ENCODE measurements at regions not wholly inside any gene's neighbourhood (a gene's known extent, or its start where the extent isn't known, plus 50 kb on each side); places are given as distances from the start of the nearest gene placed in this dataset.

GRCh38 chrX:28273736-28274135, 292.5 kb upstream of the DCAF8L1 start:
- Histone ChIP-seq H3K27ac (ENCODE audit: low read length) (no peak overlapping the region), H3K27me3 (ENCODE audit: control insufficient read depth, insufficient read depth, low read length) (no peaks in the 10 kb centered on the region), H3K4me1 (ENCODE audit: control insufficient read depth, insufficient read depth, low read length) (no peaks in the 10 kb centered on the region), H3K9me3 (ENCODE audit: control insufficient read depth, insufficient read depth, low read depth, low read length) (no peaks in the 10 kb centered on the region), H3K4me3 (ENCODE audit: low read depth in 2 of 2, low read length in 2 of 2) (no peak overlapping the region), H3K36me3 (ENCODE audit: control insufficient read depth, insufficient read depth, low read length) (no peaks in the 10 kb centered on the region)
- ChIA-PET POLR2A (no interaction called here), CTCF (no interaction called here)
- TF ChIP-seq POLR2AphosphoS5 (IDR thresholded peaks at IDR 0.05; ENCODE audit: low read depth, low read length) (no peak), CTCF (IDR thresholded peaks at IDR 0.05) (no peak), SIN3A (IDR thresholded peaks at IDR 0.05; ENCODE audit: borderline replicate concordance, insufficient read depth, low read depth, low read length) (no peak), REST (IDR thresholded peaks at IDR 0.05; ENCODE audit: insufficient read depth in 1 of 2, low read depth in 2 of 2, low read length in 1 of 2) (no peak), TCF7L2 (IDR thresholded peaks at IDR 0.05; ENCODE audit: low read depth, low read length) (no peak)
- ATAC-seq (no peak), DNase-seq (ENCODE audit: low read depth, low spot score) (no peak)
- no TSS peak for BruUV-seq (replicated peaks)
- in situ Hi-C loops (cut with HindIII; ENCODE audit: low pct_unique_long_range_greater_than_20kb, low sequenced_read_pairs) (no loop called here), intact Hi-C loops (cut with micrococcal nuclease; ENCODE audit: unreplicated experiment) (no loop called here)

GRCh38 chrX:28246675-28247074, 265.4 kb upstream of the DCAF8L1 start:
- intact Hi-C loops (cut with micrococcal nuclease; ENCODE audit: unreplicated experiment) (no loop called here), in situ Hi-C loops (cut with HindIII; ENCODE audit: low pct_unique_long_range_greater_than_20kb, low sequenced_read_pairs) (no loop called here)
- POLR2A ChIA-PET = no interaction called here
- no peak for TF ChIP-seq SIN3A (IDR thresholded peaks at IDR 0.05; ENCODE audit: borderline replicate concordance, insufficient read depth, low read depth, low read length)
- no peak for TF ChIP-seq TCF7L2 (IDR thresholded peaks at IDR 0.05; ENCODE audit: low read depth, low read length)
- no peak for TF ChIP-seq POLR2AphosphoS5 (IDR thresholded peaks at IDR 0.05; ENCODE audit: low read depth, low read length)
- TF ChIP-seq CTCF (IDR thresholded peaks at IDR 0.05) = no peak
- no peak for TF ChIP-seq REST (IDR thresholded peaks at IDR 0.05; ENCODE audit: insufficient read depth in 1 of 2, low read depth in 2 of 2, low read length in 1 of 2)
- Histone ChIP-seq H3K4me1 (ENCODE audit: control insufficient read depth, insufficient read depth, low read length) (no peaks in the 10 kb centered on the region), H3K9me3 (ENCODE audit: control insufficient read depth, insufficient read depth, low read depth, low read length) (no peaks in the 10 kb centered on the region), H3K27ac (ENCODE audit: low read length) (no peak overlapping the region), H3K4me3 (ENCODE audit: low read depth in 2 of 2, low read length in 2 of 2) (no peak overlapping the region), H3K36me3 (ENCODE audit: control insufficient read depth, insufficient read depth, low read length) (no peaks in the 10 kb centered on the region), H3K27me3 (ENCODE audit: control insufficient read depth, insufficient read depth, low read length) (no peaks in the 10 kb centered on the region)
- CTCF ChIA-PET = no interaction called here
- BruUV-seq (replicated peaks) = no TSS peak
- ATAC-seq (no peak), DNase-seq (ENCODE audit: low read depth, low spot score) (no peak)

All from Panc1 (cell line).